LNCaP clone FGC (cell line): ENCODE measurements at regions not wholly inside any gene's neighbourhood (a gene's known extent, or its start where the extent isn't known, plus 50 kb on each side); places are given as distances from the start of the nearest gene placed in this dataset.

ENCODE experiments used
- DNase-seq: peaks from one replicate; pipeline ENCODE4 v3.0.0-alpha.2; 2011; ENCODE audit warnings: low read depth
- H3K4me3 ChIP-seq: 2 replicates; pipeline ENCODE4 v1.5.1; 2011; ENCODE audit warnings: mild to moderate bottlenecking, low read depth, low read length, control low read depth
- TF ChIP-seq, protein P1 (sequence below): IDR thresholded peaks from 2 replicates; pipeline ENCODE4 v1.5.1; 2012; ENCODE audit warnings: mild to moderate bottlenecking; ENCODE audit not compliant: control insufficient read depth, insufficient read depth; ENCODE audit errors: extremely low read depth

DNA sequence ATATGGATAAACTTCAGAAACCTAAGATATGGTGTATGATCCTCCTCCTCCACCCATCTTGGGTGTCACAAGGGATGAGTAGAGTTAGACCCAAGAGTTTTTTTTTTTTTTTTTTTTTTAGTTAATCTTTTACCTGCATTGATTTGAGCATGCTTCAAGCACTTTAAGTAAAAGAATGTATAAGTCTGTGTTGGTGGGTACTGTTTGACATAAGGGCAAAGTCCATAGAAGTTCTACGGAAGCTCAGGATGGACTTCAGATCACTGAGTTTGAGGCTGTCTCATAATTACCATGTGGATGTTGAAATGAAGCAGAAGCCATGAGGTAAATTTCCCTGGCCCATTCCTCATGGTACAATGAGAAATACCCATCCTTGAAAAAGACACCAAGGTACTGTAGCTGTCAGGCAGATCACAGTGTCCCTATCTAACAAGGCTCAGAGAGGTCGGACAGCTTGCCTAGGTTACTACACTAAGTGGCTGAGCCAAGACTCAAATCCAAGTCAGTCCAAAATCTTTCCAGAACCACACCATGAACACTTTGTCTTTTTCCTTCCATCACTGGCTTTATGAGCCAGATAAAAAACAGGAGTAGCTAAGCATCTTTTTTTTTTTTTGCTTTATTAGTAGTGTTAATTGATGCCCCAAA lies 962.8 kb downstream of the CDH11 start:
- DNase-seq, result no peak
- no peak overlapping the region for H3K4me3 ChIP-seq
- TF ChIP-seq, protein P1, sequence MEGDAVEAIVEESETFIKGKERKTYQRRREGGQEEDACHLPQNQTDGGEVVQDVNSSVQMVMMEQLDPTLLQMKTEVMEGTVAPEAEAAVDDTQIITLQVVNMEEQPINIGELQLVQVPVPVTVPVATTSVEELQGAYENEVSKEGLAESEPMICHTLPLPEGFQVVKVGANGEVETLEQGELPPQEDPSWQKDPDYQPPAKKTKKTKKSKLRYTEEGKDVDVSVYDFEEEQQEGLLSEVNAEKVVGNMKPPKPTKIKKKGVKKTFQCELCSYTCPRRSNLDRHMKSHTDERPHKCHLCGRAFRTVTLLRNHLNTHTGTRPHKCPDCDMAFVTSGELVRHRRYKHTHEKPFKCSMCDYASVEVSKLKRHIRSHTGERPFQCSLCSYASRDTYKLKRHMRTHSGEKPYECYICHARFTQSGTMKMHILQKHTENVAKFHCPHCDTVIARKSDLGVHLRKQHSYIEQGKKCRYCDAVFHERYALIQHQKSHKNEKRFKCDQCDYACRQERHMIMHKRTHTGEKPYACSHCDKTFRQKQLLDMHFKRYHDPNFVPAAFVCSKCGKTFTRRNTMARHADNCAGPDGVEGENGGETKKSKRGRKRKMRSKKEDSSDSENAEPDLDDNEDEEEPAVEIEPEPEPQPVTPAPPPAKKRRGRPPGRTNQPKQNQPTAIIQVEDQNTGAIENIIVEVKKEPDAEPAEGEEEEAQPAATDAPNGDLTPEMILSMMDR, result no peak

DNA sequence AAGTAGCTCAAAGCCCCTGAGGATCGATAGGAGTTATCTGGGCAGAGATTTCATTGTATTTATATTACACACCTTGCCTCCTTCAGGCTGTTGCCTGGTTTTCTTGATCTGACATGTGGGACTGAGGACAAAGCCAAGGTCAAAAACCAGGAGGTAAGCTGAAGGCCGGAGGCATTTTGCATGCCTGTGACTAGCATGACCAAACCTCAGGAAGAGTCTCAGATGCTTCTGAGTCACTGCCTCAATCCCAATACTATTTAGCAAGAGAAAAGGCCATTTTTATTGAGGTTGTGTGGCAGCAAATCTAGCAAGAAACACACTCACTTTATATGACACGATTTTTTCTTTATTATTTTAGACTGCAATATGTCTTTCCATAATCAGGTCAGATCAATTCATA lies 968.1 kb downstream of the CDH11 start:
- no peak for DNase-seq
- no peak overlapping the region for H3K4me3 ChIP-seq

DNA sequence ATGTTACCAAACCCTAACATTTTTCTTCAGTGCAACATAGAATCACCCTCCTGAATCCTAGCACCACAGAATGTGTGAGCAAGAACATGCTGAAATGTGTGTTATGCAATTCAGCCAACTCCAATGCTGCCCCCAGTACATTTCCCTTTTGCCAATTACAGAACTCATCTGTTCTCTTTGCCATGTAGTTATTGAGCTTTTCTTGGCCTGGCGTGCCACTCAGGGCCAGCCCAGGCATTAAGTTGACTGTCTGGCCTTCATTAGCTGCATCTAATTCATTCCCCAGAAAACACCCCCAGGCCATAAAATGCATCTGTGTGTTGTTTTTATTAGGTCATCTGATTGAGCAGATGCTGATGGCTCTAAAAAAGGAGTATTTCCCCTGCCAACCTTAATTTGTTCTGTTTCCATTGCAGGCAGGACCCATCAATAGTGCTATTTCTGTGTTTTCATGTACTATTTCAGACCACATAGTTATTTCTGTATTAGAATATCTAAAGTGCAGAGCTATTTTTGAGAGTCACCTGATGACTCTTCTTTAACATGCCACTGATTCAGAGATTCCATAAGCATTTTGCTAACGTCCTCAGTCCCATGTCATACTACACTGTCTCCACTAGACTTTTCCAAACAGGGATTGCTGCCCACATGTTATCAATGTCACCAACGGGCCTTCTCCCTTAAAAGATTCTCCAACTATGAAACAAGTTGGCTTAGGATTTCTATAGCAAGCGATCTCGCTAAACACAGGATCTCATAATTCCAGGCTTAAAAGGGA lies 969.7 kb downstream of the CDH11 start:
- no peak for DNase-seq
- TF ChIP-seq, protein P1, result no peak
- no peak overlapping the region for H3K4me3 ChIP-seq

More for the DNA sequence above, 968.1 kb downstream of the CDH11 start:
- TF ChIP-seq, protein P1, result no peak

DNA sequence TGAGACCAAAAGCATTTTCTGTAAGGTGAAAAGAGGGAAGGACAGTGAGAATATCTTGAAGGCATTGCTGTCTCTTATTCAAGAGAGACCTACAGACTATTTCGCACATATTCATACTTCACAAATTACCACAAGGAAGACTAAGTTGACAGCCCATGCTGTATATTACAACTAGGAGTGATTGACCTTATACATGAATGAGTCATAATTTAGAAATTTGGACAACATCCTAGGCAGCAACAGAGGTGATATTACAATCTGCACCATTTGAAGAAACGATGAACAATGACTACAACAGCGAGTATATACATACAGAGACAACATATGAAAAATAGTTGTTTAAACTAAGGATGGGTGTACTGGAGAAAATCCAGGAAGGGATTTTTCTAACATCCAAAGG lies 971.7 kb downstream of the CDH11 start:
- TF ChIP-seq, protein P1, result no peak
- no peak for DNase-seq
- H3K4me3 ChIP-seq, result no peak overlapping the region

DNA sequence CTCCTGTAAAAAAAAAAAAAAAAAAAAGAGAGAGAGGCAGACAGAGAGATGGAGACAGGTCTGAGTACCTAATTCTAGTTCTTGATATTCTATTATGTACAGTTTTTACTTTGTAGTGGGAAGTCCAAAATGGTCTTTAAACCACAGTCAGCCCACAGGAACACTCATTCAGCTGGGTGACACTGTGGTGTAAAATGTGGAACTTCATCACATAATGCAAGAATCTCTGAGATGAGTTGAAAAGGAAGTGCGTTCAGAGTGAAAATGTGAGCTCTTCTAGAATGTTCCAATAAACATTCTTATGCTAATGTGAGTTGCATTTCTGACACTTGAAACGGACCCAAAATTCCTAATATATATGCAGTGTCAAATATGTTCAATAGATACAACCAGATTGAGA lies 972.1 kb downstream of the CDH11 start:
- no peak overlapping the region for H3K4me3 ChIP-seq
- TF ChIP-seq, protein P1, result no peak
- DNase-seq, result no peak

DNA sequence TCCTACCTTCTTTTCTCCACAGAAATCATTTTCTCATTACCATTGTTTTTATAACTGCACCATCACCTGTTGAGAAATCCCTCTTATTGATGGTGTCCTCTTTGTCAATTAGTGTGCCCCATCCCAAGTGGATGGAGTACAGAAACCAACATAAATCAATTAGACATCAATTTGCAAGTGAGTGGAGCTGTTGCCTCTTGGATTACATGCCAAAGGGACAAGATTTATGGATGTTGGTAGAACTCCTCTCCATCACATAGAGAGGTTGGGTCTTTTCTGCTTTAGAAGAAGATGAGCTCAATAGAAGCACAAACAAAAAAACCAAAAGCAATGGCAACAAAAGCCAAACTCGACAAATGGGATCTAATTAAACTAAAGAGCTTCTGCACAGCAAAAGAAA lies 973.5 kb downstream of the CDH11 start:
- DNase-seq, result no peak
- TF ChIP-seq, protein P1, result no peak
- H3K4me3 ChIP-seq, result no peak overlapping the region
